Type B pancreatic cell (in vitro differentiated cells): ENCODE measurements at regions not wholly inside any gene's neighbourhood (a gene's known extent, or its start where the extent isn't known, plus 50 kb on each side); places are given as distances from the start of the nearest gene placed in this dataset.

Experiments used
- DNase-seq: peaks from one replicate; pipeline ENCODE4 v3.0.0; 2021; ENCODE audit warnings: mixed read lengths; ENCODE audit not compliant: unreplicated experiment; ENCODE audit errors: extremely low spot score
- H3K27ac Mint-ChIP-seq: 2 replicates; pipeline ENCODE4 v1.8.0; 2021; ENCODE audit warnings: mild to moderate bottlenecking, mixed read lengths
- H3K27me3 Mint-ChIP-seq: 2 replicates; pipeline ENCODE4 v1.8.0; 2021; ENCODE audit warnings: mixed read lengths
- H3K36me3 Mint-ChIP-seq: 2 replicates; pipeline ENCODE4 v1.8.0; 2021; ENCODE audit warnings: mixed read lengths
- H3K4me1 Mint-ChIP-seq: one replicate; pipeline ENCODE4 v1.8.0; 2021; ENCODE audit warnings: mixed read lengths; ENCODE audit not compliant: unreplicated experiment
- H3K4me3 Mint-ChIP-seq: 2 replicates; pipeline ENCODE4 v1.8.0; 2021; ENCODE audit warnings: mild to moderate bottlenecking, mixed read lengths
- H3K9me3 Mint-ChIP-seq: 2 replicates; pipeline ENCODE4 v1.8.0; 2021; ENCODE audit warnings: mixed read lengths
- TF ChIP-seq, protein P1 (sequence below): fragments of 200-600 bp; sonication (generic); conservative IDR thresholded peaks from 2 replicates; pipeline ENCODE4 v1.5.0; 2021; ENCODE audit warnings: antibody characterized with exemption, mild to moderate bottlenecking

DNA sequence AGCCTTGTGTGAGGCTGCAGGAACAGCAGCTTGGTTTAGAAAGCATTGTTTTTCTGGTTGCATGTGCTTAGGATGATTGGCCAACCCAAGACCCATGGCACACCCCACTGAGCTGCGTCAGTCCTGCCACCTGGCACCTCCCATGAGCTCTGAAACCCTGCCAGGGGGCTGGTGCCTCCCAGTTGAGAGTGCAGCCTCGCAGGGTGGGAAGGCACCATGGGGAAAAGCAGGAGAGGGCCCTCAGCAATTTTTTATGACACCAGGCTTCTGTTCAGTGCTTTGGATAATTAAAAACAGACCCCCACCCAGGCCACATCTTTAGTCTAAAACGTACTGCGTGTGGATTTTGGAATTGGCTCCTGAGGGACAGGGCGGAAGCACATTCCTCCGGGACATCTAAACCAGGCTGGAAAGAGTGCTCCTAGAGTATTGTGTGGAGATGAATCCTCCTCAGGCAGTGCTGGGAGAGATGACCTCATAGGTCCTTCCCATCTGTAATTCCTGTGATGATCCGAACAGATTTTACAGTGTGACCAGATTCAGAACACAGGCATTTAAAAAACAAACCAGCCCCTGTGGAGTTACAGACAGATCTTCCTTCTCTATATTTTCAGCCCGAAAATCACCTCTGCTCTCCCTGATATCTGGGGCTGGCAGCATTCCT is 438.3 kb downstream of the ZNF521 start:
- H3K36me3 Mint-ChIP-seq: no peaks in the 10 kb centered on the region
- no peak for DNase-seq
- H3K4me1 Mint-ChIP-seq: peaks cover 4% of the 10 kb centered on the region
- H3K27ac Mint-ChIP-seq: no peak overlapping the region
- H3K4me3 Mint-ChIP-seq: no peak overlapping the region
- H3K9me3 Mint-ChIP-seq: peaks cover 5% of the 10 kb centered on the region
- TF ChIP-seq, protein P1, sequence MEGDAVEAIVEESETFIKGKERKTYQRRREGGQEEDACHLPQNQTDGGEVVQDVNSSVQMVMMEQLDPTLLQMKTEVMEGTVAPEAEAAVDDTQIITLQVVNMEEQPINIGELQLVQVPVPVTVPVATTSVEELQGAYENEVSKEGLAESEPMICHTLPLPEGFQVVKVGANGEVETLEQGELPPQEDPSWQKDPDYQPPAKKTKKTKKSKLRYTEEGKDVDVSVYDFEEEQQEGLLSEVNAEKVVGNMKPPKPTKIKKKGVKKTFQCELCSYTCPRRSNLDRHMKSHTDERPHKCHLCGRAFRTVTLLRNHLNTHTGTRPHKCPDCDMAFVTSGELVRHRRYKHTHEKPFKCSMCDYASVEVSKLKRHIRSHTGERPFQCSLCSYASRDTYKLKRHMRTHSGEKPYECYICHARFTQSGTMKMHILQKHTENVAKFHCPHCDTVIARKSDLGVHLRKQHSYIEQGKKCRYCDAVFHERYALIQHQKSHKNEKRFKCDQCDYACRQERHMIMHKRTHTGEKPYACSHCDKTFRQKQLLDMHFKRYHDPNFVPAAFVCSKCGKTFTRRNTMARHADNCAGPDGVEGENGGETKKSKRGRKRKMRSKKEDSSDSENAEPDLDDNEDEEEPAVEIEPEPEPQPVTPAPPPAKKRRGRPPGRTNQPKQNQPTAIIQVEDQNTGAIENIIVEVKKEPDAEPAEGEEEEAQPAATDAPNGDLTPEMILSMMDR: no peak
- peaks cover 7% of the 10 kb centered on the region for H3K27me3 Mint-ChIP-seq

DNA sequence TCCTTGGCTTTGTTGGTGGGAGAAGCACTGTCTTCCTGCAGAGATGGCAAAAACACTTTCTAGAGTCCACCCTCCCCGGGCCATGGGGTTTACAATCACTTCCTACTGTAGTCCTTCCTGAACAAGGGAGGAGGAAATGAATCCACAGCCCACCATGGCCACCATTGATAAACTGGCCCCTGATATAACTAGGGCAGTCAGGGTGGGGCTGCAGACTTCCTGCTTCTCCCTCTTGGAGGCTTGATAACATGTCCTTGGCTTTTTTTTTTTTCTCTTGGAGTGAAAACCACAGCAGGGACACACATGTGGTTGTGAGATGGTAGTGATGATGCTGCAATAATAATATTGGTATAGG is 437.8 kb downstream of the ZNF521 start:
- Mint-ChIP-seq H3K9me3 (peaks cover 5% of the 10 kb centered on the region), H3K27me3 (peaks cover 7% of the 10 kb centered on the region), H3K27ac (no peak overlapping the region), H3K4me3 (no peak overlapping the region), H3K36me3 (no peaks in the 10 kb centered on the region), H3K4me1 (peaks cover 8% of the 10 kb centered on the region)
- TF ChIP-seq, protein P1: no peak
- no peak for DNase-seq

DNA sequence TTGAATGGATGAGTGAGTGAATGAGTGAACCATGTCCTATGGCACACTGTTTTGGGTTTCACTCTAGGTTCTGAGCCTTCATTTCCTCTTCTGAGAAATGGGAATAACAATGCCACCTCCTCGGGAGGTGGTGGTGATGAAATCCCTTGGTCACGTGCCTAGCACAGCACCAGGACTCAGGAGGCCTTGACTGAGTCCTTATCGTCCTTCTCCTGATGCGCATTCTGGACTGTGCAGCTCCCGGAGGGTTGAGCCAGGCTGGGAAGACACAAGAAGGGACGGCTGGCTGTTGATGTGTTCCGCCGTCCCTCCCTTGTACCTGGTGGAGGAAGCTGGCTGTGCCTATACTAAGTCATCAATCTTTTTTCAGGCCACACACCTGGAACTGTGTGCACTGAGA is 437.3 kb downstream of the ZNF521 start:
- Mint-ChIP-seq H3K27ac (no peak overlapping the region), H3K36me3 (no peaks in the 10 kb centered on the region), H3K9me3 (peaks cover 2% of the 10 kb centered on the region), H3K4me3 (no peak overlapping the region), H3K4me1 (peaks cover 8% of the 10 kb centered on the region), H3K27me3 (peaks cover 7% of the 10 kb centered on the region)
- TF ChIP-seq, protein P1: no peak
- no peak for DNase-seq

DNA sequence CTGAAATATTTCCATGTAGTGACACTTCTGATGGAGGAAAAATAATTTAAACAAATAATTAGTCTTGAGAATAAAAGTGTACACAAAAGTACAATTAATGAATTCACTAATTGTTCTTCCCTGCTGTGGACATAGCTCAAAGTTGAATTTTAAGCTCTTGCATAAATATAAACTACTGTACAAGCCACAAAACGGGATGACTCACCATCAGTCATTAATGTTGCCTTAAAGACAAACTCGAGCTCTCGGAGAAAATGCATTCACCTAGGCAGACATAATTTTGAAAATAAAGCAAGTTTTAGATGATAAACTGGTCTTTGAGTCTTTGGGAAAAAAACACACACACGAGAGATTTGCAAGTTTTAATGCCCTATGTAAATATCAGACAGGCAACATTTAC is 436.4 kb downstream of the ZNF521 start:
- Mint-ChIP-seq H3K27ac (no peak overlapping the region), H3K4me1 (peaks cover 8% of the 10 kb centered on the region), H3K27me3 (peaks cover 7% of the 10 kb centered on the region), H3K4me3 (no peak overlapping the region), H3K9me3 (no peaks in the 10 kb centered on the region), H3K36me3 (no peaks in the 10 kb centered on the region)
- no peak for DNase-seq
- TF ChIP-seq, protein P1: no peak

DNA sequence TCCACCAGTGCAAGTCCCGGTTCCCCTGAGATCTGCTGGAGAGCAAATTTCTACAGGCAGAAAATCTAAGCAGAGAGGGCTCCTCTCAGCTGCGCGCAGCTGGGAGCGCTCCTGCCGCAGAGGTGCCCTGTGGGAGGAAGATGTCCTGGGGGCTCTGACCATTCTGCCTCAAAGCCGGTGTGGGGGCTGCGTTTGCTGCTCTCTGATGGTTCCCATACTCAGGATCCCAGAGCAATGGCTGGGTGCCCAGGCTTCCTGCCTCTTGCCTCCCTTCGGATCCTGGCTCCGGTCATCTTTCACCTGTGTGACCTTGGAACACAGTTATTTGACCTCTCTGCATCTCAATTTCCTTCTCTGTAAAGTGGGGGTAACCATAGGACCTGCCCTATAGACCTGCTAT is 434.2 kb downstream of the ZNF521 start:
- no peak for DNase-seq
- H3K27ac Mint-ChIP-seq: no peak overlapping the region
- no peaks in the 10 kb centered on the region for H3K9me3 Mint-ChIP-seq
- peaks cover 8% of the 10 kb centered on the region for H3K4me1 Mint-ChIP-seq
- TF ChIP-seq, protein P1: no peak
- H3K27me3 Mint-ChIP-seq: peaks cover 4% of the 10 kb centered on the region
- H3K4me3 Mint-ChIP-seq: no peak overlapping the region
- H3K36me3 Mint-ChIP-seq: no peaks in the 10 kb centered on the region

DNA sequence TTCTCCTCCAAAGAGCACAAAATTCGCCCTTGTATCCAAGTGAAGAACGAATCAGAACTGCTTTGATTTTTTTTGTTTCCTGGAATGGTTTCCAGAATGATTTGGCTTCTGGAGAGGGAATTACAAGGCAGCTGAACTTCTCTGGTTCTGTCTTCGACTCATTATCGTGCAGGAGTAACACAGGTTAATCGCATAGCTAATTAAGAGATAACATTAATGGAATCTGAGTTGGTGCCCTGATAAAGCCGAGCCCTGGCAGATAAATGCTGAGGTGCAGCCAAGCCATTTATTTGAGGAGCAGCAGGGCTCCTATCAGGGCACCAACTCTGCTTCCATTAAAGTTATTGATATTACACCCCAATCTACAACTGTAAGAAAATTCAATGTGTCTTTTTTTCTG is 433.7 kb downstream of the ZNF521 start:
- Mint-ChIP-seq H3K4me1 (peaks cover 8% of the 10 kb centered on the region), H3K27ac (no peak overlapping the region), H3K36me3 (no peaks in the 10 kb centered on the region), H3K27me3 (peaks cover 9% of the 10 kb centered on the region), H3K9me3 (no peaks in the 10 kb centered on the region), H3K4me3 (no peak overlapping the region)
- no peak for DNase-seq
- TF ChIP-seq, protein P1: no peak
